ENCODE measurements at regions not wholly inside any gene's neighbourhood (a gene's known extent, or its start where the extent isn't known, plus 50 kb on each side); places are given as distances from the start of the nearest gene placed in this dataset.
"Not testable (repeated sequence)": the region's sequence is repeated elsewhere in the genome, so short reads cannot be mapped to it uniquely, and the experiment has no call there.

DNA sequence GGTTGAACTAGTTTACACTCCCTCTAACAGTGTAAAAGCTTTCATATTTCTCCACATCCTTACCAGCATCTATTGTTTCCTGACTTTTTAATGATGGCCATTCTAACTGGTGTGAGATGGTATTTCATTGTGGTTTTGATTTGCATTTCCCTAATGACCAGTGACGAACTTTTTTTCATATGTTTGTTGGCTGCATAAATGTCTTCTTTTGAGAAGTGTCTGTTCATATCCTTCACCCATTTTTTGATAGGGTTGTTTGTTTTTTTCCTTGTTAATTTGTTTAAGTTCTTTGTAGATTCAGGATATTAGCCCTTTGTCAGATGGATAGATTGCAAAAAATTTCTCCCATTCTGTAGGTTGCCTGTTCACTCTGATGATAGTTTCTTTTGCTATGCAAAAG lies 578.5 kb upstream of the ADGRB3 start:
- TF ChIP-seq EZH2 (IDR thresholded peaks at IDR 0.05; ENCODE audit: low read length, unreplicated experiment), result not testable (repeated sequence)
- TF ChIP-seq, protein P1, sequence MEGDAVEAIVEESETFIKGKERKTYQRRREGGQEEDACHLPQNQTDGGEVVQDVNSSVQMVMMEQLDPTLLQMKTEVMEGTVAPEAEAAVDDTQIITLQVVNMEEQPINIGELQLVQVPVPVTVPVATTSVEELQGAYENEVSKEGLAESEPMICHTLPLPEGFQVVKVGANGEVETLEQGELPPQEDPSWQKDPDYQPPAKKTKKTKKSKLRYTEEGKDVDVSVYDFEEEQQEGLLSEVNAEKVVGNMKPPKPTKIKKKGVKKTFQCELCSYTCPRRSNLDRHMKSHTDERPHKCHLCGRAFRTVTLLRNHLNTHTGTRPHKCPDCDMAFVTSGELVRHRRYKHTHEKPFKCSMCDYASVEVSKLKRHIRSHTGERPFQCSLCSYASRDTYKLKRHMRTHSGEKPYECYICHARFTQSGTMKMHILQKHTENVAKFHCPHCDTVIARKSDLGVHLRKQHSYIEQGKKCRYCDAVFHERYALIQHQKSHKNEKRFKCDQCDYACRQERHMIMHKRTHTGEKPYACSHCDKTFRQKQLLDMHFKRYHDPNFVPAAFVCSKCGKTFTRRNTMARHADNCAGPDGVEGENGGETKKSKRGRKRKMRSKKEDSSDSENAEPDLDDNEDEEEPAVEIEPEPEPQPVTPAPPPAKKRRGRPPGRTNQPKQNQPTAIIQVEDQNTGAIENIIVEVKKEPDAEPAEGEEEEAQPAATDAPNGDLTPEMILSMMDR (conservative IDR thresholded peaks at IDR 0.05; ENCODE audit: low read depth, low read length), result not testable (repeated sequence)
